ENCODE measurements at regions not wholly inside any gene's neighbourhood (a gene's known extent, or its start where the extent isn't known, plus 50 kb on each side); places are given as distances from the start of the nearest gene placed in this dataset.
A peak's percentile ranks its signal among the peaks of the same experiment; 100 is the strongest.

- no peaks in the 10 kb centered on the region for H3K4me1 Mint-ChIP-seq
- Histone ChIP-seq H3K27me3 (ENCODE audit: control insufficient read depth in 2 of 2, insufficient read depth in 2 of 2, low read length in 2 of 2) (no peaks in the 10 kb centered on the region), H3K27ac (ENCODE audit: low read depth in 1 of 2, low read length in 2 of 2) (no peak overlapping the region), H3K36me3 (replicated peaks in 1 of 2; ENCODE audit: control insufficient read depth in 1 of 2, insufficient read depth in 2 of 2, low read length in 2 of 2) (no peaks in the 10 kb centered on the region), H3K9ac (ENCODE audit: insufficient read depth, low read length, poor library complexity, severe bottlenecking) (no peak overlapping the region), H2AFZ (ENCODE audit: insufficient read depth, low read depth, low read length, poor library complexity, severe bottlenecking) (no peak overlapping the region), H3K79me2 (ENCODE audit: insufficient read depth, low read length) (no peaks in the 10 kb centered on the region), H3K9me3 (replicated peaks in 1 of 2; ENCODE audit: control insufficient read depth in 1 of 2, insufficient read depth in 1 of 2, low read length in 2 of 2) (peaks cover 9 to 11% of the 10 kb centered on the region in 2 donors), H3K4me3 (replicated peaks in 1 of 3; ENCODE audit: low read depth in 2 of 3, low read length in 3 of 3) (no peak overlapping the region), H4K20me1 (ENCODE audit: insufficient read depth, low read length) (no peaks in the 10 kb centered on the region), H3K4me1 (ENCODE audit: control insufficient read depth in 1 of 2, insufficient read depth in 2 of 2, low read length in 2 of 2) (no peaks in the 10 kb centered on the region), H3K4me2 (replicated peaks; ENCODE audit: extremely low read depth, low read length, poor library complexity, severe bottlenecking) (no peak overlapping the region)
- H3K9me3 Mint-ChIP-seq, result peaks cover 8 to 20% (median 14%) of the 10 kb centered on the region in 7 donors
- peaks cover 2 to 4% (median 4%) of the 10 kb centered on the region in 3 donors for H3K27me3 Mint-ChIP-seq (ENCODE audit: low read depth in 3 of 3)
- intact Hi-C loops (cut with micrococcal nuclease), result no loop called here
- no peaks in the 10 kb centered on the region for H3K36me3 Mint-ChIP-seq
- TF ChIP-seq CTCF (IDR thresholded peaks at IDR 0.05), result no peak
- H3K27ac Mint-ChIP-seq, result no peak overlapping the region
- DNase-seq, result no peak
- H3K4me3 Mint-ChIP-seq, result peak overlapping the region in 1 of 2 donors; percentile 21
These were observed 149.2 kb upstream of the MITF start for GRCh38 chr3:69590111-69590510.

GRCh38 chr3:69588170-69588569 lies 151.1 kb upstream of the MITF start:
- no peak overlapping the region for H3K4me3 Mint-ChIP-seq
- no peaks in the 10 kb centered on the region for H3K79me2 ChIP-seq (ENCODE audit: insufficient read depth, low read length)
- peaks cover 4% of the 10 kb centered on the region in 3 donors for H3K27me3 Mint-ChIP-seq (ENCODE audit: low read depth in 3 of 3)
- no peak overlapping the region for H3K27ac ChIP-seq (ENCODE audit: low read depth in 1 of 2, low read length in 2 of 2)
- no peaks in the 10 kb centered on the region for H3K4me1 Mint-ChIP-seq
- H4K20me1 ChIP-seq (ENCODE audit: insufficient read depth, low read length), result no peaks in the 10 kb centered on the region
- intact Hi-C loops (cut with micrococcal nuclease), result no loop called here
- WGBS (ENCODE audit: insufficient coverage), result 83% methylated on average over 1 of the region's 2 CpGs
- TF ChIP-seq CTCF (IDR thresholded peaks at IDR 0.05), result no peak
- no peak overlapping the region for H2AFZ ChIP-seq (ENCODE audit: insufficient read depth, low read depth, low read length, poor library complexity, severe bottlenecking)
- peaks cover 9 to 11% of the 10 kb centered on the region in 2 donors for H3K9me3 ChIP-seq (replicated peaks in 1 of 2; ENCODE audit: control insufficient read depth in 1 of 2, insufficient read depth in 1 of 2, low read length in 2 of 2)
- H3K27ac Mint-ChIP-seq, result no peak overlapping the region
- no peaks in the 10 kb centered on the region for H3K36me3 Mint-ChIP-seq
- H3K9ac ChIP-seq (ENCODE audit: insufficient read depth, low read length, poor library complexity, severe bottlenecking), result no peak overlapping the region
- no peak overlapping the region for H3K4me3 ChIP-seq (replicated peaks in 1 of 3; ENCODE audit: low read depth in 2 of 3, low read length in 3 of 3)
- no peak overlapping the region for H3K4me2 ChIP-seq (replicated peaks; ENCODE audit: extremely low read depth, low read length, poor library complexity, severe bottlenecking)
- peaks cover 8 to 21% (median 14%) of the 10 kb centered on the region in 7 donors for H3K9me3 Mint-ChIP-seq
- DNase-seq, result no peak
- H3K36me3 ChIP-seq (replicated peaks in 1 of 2; ENCODE audit: control insufficient read depth in 1 of 2, insufficient read depth in 2 of 2, low read length in 2 of 2), result no peaks in the 10 kb centered on the region
- H3K4me1 ChIP-seq (ENCODE audit: control insufficient read depth in 1 of 2, insufficient read depth in 2 of 2, low read length in 2 of 2), result no peaks in the 10 kb centered on the region
- peaks cover 0 to 2% of the 10 kb centered on the region in 2 donors for H3K27me3 ChIP-seq (ENCODE audit: control insufficient read depth in 2 of 2, insufficient read depth in 2 of 2, low read length in 2 of 2)

Data from CD14-positive monocyte (primary cell).